ENCODE measurements at regions not wholly inside any gene's neighbourhood (a gene's known extent, or its start where the extent isn't known, plus 50 kb on each side); places are given as distances from the start of the nearest gene placed in this dataset.

GRCh38 chr5:87150630-87151029 is 117.1 kb upstream of the RASA1 start:
- Histone ChIP-seq H3K4me2 (ENCODE audit: low read length) (no peak overlapping the region), H3K9me3 (replicated peaks; ENCODE audit: low read length) (no peaks in the 10 kb centered on the region), H3K4me1 (ENCODE audit: control insufficient read depth, insufficient read depth, low read length) (peaks cover 23% of the 10 kb centered on the region), H3K4me3 (ENCODE audit: low read length) (no peak overlapping the region), H3K36me3 (ENCODE audit: insufficient read depth, low read length) (no peaks in the 10 kb centered on the region), H3K27me3 (ENCODE audit: control insufficient read depth, insufficient read depth, low read length) (no peaks in the 10 kb centered on the region), H3K9ac (ENCODE audit: low read depth, low read length) (no peak overlapping the region)

- no peak overlapping the region for H3K4me3 ChIP-seq (ENCODE audit: low read length)
- peaks cover 25% of the 10 kb centered on the region for H3K4me1 ChIP-seq (ENCODE audit: control insufficient read depth, insufficient read depth, low read length)
- H3K9me3 ChIP-seq (replicated peaks; ENCODE audit: low read length), result no peaks in the 10 kb centered on the region
- peak overlapping the region; percentile 29 for H3K4me2 ChIP-seq (ENCODE audit: low read length)
- no peaks in the 10 kb centered on the region for H3K27me3 ChIP-seq (ENCODE audit: control insufficient read depth, insufficient read depth, low read length)
- no peaks in the 10 kb centered on the region for H3K36me3 ChIP-seq (ENCODE audit: insufficient read depth, low read length)
- H3K9ac ChIP-seq (ENCODE audit: low read depth, low read length), result no peak overlapping the region
These were observed 116.1 kb upstream of the RASA1 start for GRCh38 chr5:87151547-87151946.

GRCh38 chr5:87152886-87153285 is 114.8 kb upstream of the RASA1 start:
- no peaks in the 10 kb centered on the region for H3K36me3 ChIP-seq (ENCODE audit: insufficient read depth, low read length)
- no peak overlapping the region for H3K4me3 ChIP-seq (ENCODE audit: low read length)
- no peak overlapping the region for H3K4me2 ChIP-seq (ENCODE audit: low read length)
- H3K27me3 ChIP-seq (ENCODE audit: control insufficient read depth, insufficient read depth, low read length), result no peaks in the 10 kb centered on the region
- H3K4me1 ChIP-seq (ENCODE audit: control insufficient read depth, insufficient read depth, low read length), result peaks cover 30% of the 10 kb centered on the region
- no peak overlapping the region for H3K9ac ChIP-seq (ENCODE audit: low read depth, low read length)
- no peaks in the 10 kb centered on the region for H3K9me3 ChIP-seq (replicated peaks; ENCODE audit: low read length)

- Histone ChIP-seq H3K4me2 (ENCODE audit: low read length) (no peak overlapping the region), H3K4me1 (ENCODE audit: control insufficient read depth, insufficient read depth, low read length) (peaks cover 30% of the 10 kb centered on the region), H3K27me3 (ENCODE audit: control insufficient read depth, insufficient read depth, low read length) (no peaks in the 10 kb centered on the region), H3K4me3 (ENCODE audit: low read length) (no peak overlapping the region), H3K36me3 (ENCODE audit: insufficient read depth, low read length) (no peaks in the 10 kb centered on the region), H3K9me3 (replicated peaks; ENCODE audit: low read length) (no peaks in the 10 kb centered on the region), H3K9ac (ENCODE audit: low read depth, low read length) (no peak overlapping the region)
These were observed 113.5 kb upstream of the RASA1 start for GRCh38 chr5:87154191-87154590.

- H3K9ac ChIP-seq (ENCODE audit: low read depth, low read length), result no peak overlapping the region
- no peak overlapping the region for H3K4me2 ChIP-seq (ENCODE audit: low read length)
- no peaks in the 10 kb centered on the region for H3K27me3 ChIP-seq (ENCODE audit: control insufficient read depth, insufficient read depth, low read length)
- no peaks in the 10 kb centered on the region for H3K36me3 ChIP-seq (ENCODE audit: insufficient read depth, low read length)
- no peak overlapping the region for H3K4me3 ChIP-seq (ENCODE audit: low read length)
- H3K4me1 ChIP-seq (ENCODE audit: control insufficient read depth, insufficient read depth, low read length), result peaks cover 30% of the 10 kb centered on the region
- no peaks in the 10 kb centered on the region for H3K9me3 ChIP-seq (replicated peaks; ENCODE audit: low read length)
These were observed 112.6 kb upstream of the RASA1 start for GRCh38 chr5:87155106-87155505.

GRCh38 chr5:87156631-87157030 is 111.1 kb upstream of the RASA1 start:
- H3K9me3 ChIP-seq (replicated peaks; ENCODE audit: low read length), result no peaks in the 10 kb centered on the region
- peaks cover 17% of the 10 kb centered on the region for H3K4me1 ChIP-seq (ENCODE audit: control insufficient read depth, insufficient read depth, low read length)
- H3K9ac ChIP-seq (ENCODE audit: low read depth, low read length), result no peak overlapping the region
- H3K4me3 ChIP-seq (ENCODE audit: low read length), result no peak overlapping the region
- H3K36me3 ChIP-seq (ENCODE audit: insufficient read depth, low read length), result no peaks in the 10 kb centered on the region
- H3K4me2 ChIP-seq (ENCODE audit: low read length), result no peak overlapping the region
- H3K27me3 ChIP-seq (ENCODE audit: control insufficient read depth, insufficient read depth, low read length), result no peaks in the 10 kb centered on the region

GRCh38 chr5:87164409-87164808 is 103.3 kb upstream of the RASA1 start:
- peaks cover 7% of the 10 kb centered on the region for H3K4me1 ChIP-seq (ENCODE audit: control insufficient read depth, insufficient read depth, low read length)
- H3K9ac ChIP-seq (ENCODE audit: low read depth, low read length), result no peak overlapping the region
- no peaks in the 10 kb centered on the region for H3K36me3 ChIP-seq (ENCODE audit: insufficient read depth, low read length)
- H3K4me3 ChIP-seq (ENCODE audit: low read length), result no peak overlapping the region
- H3K4me2 ChIP-seq (ENCODE audit: low read length), result no peak overlapping the region
- H3K9me3 ChIP-seq (replicated peaks; ENCODE audit: low read length), result no peaks in the 10 kb centered on the region
- no peaks in the 10 kb centered on the region for H3K27me3 ChIP-seq (ENCODE audit: control insufficient read depth, insufficient read depth, low read length)

- peaks cover 7% of the 10 kb centered on the region for H3K4me1 ChIP-seq (ENCODE audit: control insufficient read depth, insufficient read depth, low read length)
- no peaks in the 10 kb centered on the region for H3K36me3 ChIP-seq (ENCODE audit: insufficient read depth, low read length)
- H3K9ac ChIP-seq (ENCODE audit: low read depth, low read length), result no peak overlapping the region
- H3K27me3 ChIP-seq (ENCODE audit: control insufficient read depth, insufficient read depth, low read length), result no peaks in the 10 kb centered on the region
- no peaks in the 10 kb centered on the region for H3K9me3 ChIP-seq (replicated peaks; ENCODE audit: low read length)
- no peak overlapping the region for H3K4me3 ChIP-seq (ENCODE audit: low read length)
- no peak overlapping the region for H3K4me2 ChIP-seq (ENCODE audit: low read length)
These were observed 98.2 kb upstream of the RASA1 start for GRCh38 chr5:87169300-87169991.

GRCh38 chr5:87170799-87171198 is 96.9 kb upstream of the RASA1 start:
- no peaks in the 10 kb centered on the region for H3K27me3 ChIP-seq (ENCODE audit: control insufficient read depth, insufficient read depth, low read length)
- H3K4me1 ChIP-seq (ENCODE audit: control insufficient read depth, insufficient read depth, low read length), result peaks cover 7% of the 10 kb centered on the region
- H3K4me3 ChIP-seq (ENCODE audit: low read length), result no peak overlapping the region
- H3K36me3 ChIP-seq (ENCODE audit: insufficient read depth, low read length), result no peaks in the 10 kb centered on the region
- H3K9ac ChIP-seq (ENCODE audit: low read depth, low read length), result no peak overlapping the region
- H3K9me3 ChIP-seq (replicated peaks; ENCODE audit: low read length), result no peaks in the 10 kb centered on the region
- no peak overlapping the region for H3K4me2 ChIP-seq (ENCODE audit: low read length)

GRCh38 chr5:87182649-87183048 is 85.0 kb upstream of the RASA1 start:
- Histone ChIP-seq H3K27me3 (ENCODE audit: control insufficient read depth, insufficient read depth, low read length) (no peaks in the 10 kb centered on the region), H3K4me3 (ENCODE audit: low read length) (no peak overlapping the region), H3K36me3 (ENCODE audit: insufficient read depth, low read length) (no peaks in the 10 kb centered on the region)

GRCh38 chr5:87183896-87184295 is 83.8 kb upstream of the RASA1 start:
- Histone ChIP-seq H3K9ac (ENCODE audit: low read depth, low read length) (no peak overlapping the region), H3K4me1 (ENCODE audit: control insufficient read depth, insufficient read depth, low read length) (peaks cover 2% of the 10 kb centered on the region), H3K4me3 (ENCODE audit: low read length) (no peak overlapping the region), H3K36me3 (ENCODE audit: insufficient read depth, low read length) (no peaks in the 10 kb centered on the region), H3K9me3 (replicated peaks; ENCODE audit: low read length) (no peaks in the 10 kb centered on the region), H3K4me2 (ENCODE audit: low read length) (no peak overlapping the region), H3K27me3 (ENCODE audit: control insufficient read depth, insufficient read depth, low read length) (no peaks in the 10 kb centered on the region)

More at GRCh38 chr5:87182649-87183048, 85.0 kb upstream of the RASA1 start:
- Histone ChIP-seq H3K9me3 (replicated peaks; ENCODE audit: low read length) (no peaks in the 10 kb centered on the region), H3K4me1 (ENCODE audit: control insufficient read depth, insufficient read depth, low read length) (no peaks in the 10 kb centered on the region), H3K4me2 (ENCODE audit: low read length) (no peak overlapping the region), H3K9ac (ENCODE audit: low read depth, low read length) (no peak overlapping the region)

- Histone ChIP-seq H3K4me3 (ENCODE audit: low read length) (no peak overlapping the region), H3K4me1 (ENCODE audit: control insufficient read depth, insufficient read depth, low read length) (peaks cover 3% of the 10 kb centered on the region), H3K4me2 (ENCODE audit: low read length) (no peak overlapping the region), H3K9ac (ENCODE audit: low read depth, low read length) (no peak overlapping the region), H3K27me3 (ENCODE audit: control insufficient read depth, insufficient read depth, low read length) (no peaks in the 10 kb centered on the region), H3K36me3 (ENCODE audit: insufficient read depth, low read length) (no peaks in the 10 kb centered on the region), H3K9me3 (replicated peaks; ENCODE audit: low read length) (no peaks in the 10 kb centered on the region)
These were observed 83.1 kb upstream of the RASA1 start for GRCh38 chr5:87184605-87185004.

Measured in skeletal muscle satellite cell (primary cell).